GM12875 (cell line): ENCODE measurements at regions not wholly inside any gene's neighbourhood (a gene's known extent, or its start where the extent isn't known, plus 50 kb on each side); places are given as distances from the start of the nearest gene placed in this dataset.

Source experiments
- H3K4me3 ChIP-seq: one replicate; pipeline ENCODE4 v1.5.1; 2011; ENCODE audit warnings: low read depth, low read length, control low read depth
- CTCF ChIP-seq: IDR thresholded peaks from 2 replicates; pipeline ENCODE4 v1.5.1; 2011; ENCODE audit warnings: low read depth, mild to moderate bottlenecking, control low read depth, inconsistent platforms, low read length, moderate library complexity, borderline replicate concordance; ENCODE audit not compliant: insufficient read depth

- H3K4me3 ChIP-seq, result no peak overlapping the region
- no peak for TF ChIP-seq CTCF
These were observed 252.1 kb downstream of the COL12A1 start for GRCh38 chr6:74953708-74954107.

- no peak for TF ChIP-seq CTCF
- H3K4me3 ChIP-seq, result no peak overlapping the region
These were observed 258.9 kb downstream of the COL12A1 start for GRCh38 chr6:74946961-74947360.

GRCh38 chr6:74942130-74942529 lies 263.7 kb downstream of the COL12A1 start:
- no peak overlapping the region for H3K4me3 ChIP-seq
- no peak for TF ChIP-seq CTCF

- TF ChIP-seq CTCF, result no peak
- H3K4me3 ChIP-seq, result no peak overlapping the region
These were observed 264.4 kb downstream of the COL12A1 start for GRCh38 chr6:74941424-74941823.

- no peak for TF ChIP-seq CTCF
- H3K4me3 ChIP-seq, result no peak overlapping the region
These were observed 265.9 kb downstream of the COL12A1 start for GRCh38 chr6:74939721-74940620.

GRCh38 chr6:74939151-74939708 lies 266.6 kb downstream of the COL12A1 start:
- no peak for TF ChIP-seq CTCF
- no peak overlapping the region for H3K4me3 ChIP-seq

GRCh38 chr6:74937936-74938335 lies 267.9 kb downstream of the COL12A1 start:
- no peak for TF ChIP-seq CTCF
- no peak overlapping the region for H3K4me3 ChIP-seq
